OCI-LY3 (cell line): ENCODE measurements at regions not wholly inside any gene's neighbourhood (a gene's known extent, or its start where the extent isn't known, plus 50 kb on each side); places are given as distances from the start of the nearest gene placed in this dataset.

ENCODE experiments used
- H2AFZ ChIP-seq: fragments of 200-600, 300-600 bp; shearing (Covaris generic); 2 replicates; pipeline ENCODE4 v1.6.0; 2014; ENCODE audit warnings: antibody characterized with exemption, low read depth, low read length
- H3K27ac ChIP-seq: fragments of 200-600, 300-600 bp; sonication (generic); 2 replicates; pipeline ENCODE4 v1.5.1; 2014; ENCODE audit warnings: mild to moderate bottlenecking, low read length, moderate library complexity, mixed read lengths
- H3K27me3 ChIP-seq: fragments of 200-600, 300-600 bp; sonication (generic); 2 replicates; pipeline ENCODE4 v1.6.1; 2014; ENCODE audit warnings: low read depth, low read length, mixed read lengths
- H3K36me3 ChIP-seq: fragments of 200-600, 300-600 bp; sonication (generic); replicated peaks from 2 replicates; pipeline ENCODE3; 2014; ENCODE audit warnings: low read depth, low read length, mixed read lengths
- H3K4me1 ChIP-seq: fragments of 300-600, 200-600 bp; sonication (generic); 2 replicates; pipeline ENCODE4 v1.6.1; 2014; ENCODE audit warnings: low read length, mixed read lengths
- H3K4me2 ChIP-seq: fragments of 200-600, 300-600 bp; sonication (generic); 2 replicates; pipeline ENCODE4 v1.6.1; 2014; ENCODE audit warnings: low read length, mixed read lengths
- H3K4me3 ChIP-seq: fragments of 300-600, 200-600 bp; sonication (generic); 2 replicates; pipeline ENCODE4 v1.5.1; 2014; ENCODE audit warnings: antibody characterized with exemption, mild to moderate bottlenecking, low read length, moderate library complexity
- H3K79me2 ChIP-seq: fragments of 300-600, 200-600 bp; shearing (Covaris generic); 2 replicates; pipeline ENCODE4 v1.6.1; 2014; ENCODE audit warnings: mild to moderate bottlenecking, low read length, mixed read lengths
- H3K9ac ChIP-seq: fragments of 300-600, 200-600 bp; shearing (Covaris generic); 2 replicates; pipeline ENCODE4 v1.6.0; 2014; ENCODE audit warnings: mild to moderate bottlenecking, low read length, moderate library complexity
- H3K9me3 ChIP-seq: fragments of 200-600, 300-600 bp; shearing (Covaris generic); 2 replicates; pipeline ENCODE4 v1.6.1; 2014; ENCODE audit warnings: low read length, mixed read lengths; ENCODE audit not compliant: insufficient read depth
- H4K20me1 ChIP-seq: fragments of 200-600, 300-600 bp; sonication (generic); 2 replicates; pipeline ENCODE4 v1.6.1; 2016; ENCODE audit warnings: low read length, mixed read lengths; ENCODE audit not compliant: insufficient read depth
- CTCF ChIP-seq: fragments of 200-600, 300-600 bp; sonication (generic); IDR thresholded peaks from 2 replicates; pipeline ENCODE4 v1.5.1; 2014; ENCODE audit warnings: antibody characterized with exemption, low read length, low read depth
- EZH2phosphoT487 ChIP-seq: fragments of 200-600 bp; shearing (Covaris generic); IDR thresholded peaks from 2 replicates; pipeline ENCODE4 v1.6.1; 2018; ENCODE audit warnings: antibody characterized with exemption, mixed run types, low read depth

DNA sequence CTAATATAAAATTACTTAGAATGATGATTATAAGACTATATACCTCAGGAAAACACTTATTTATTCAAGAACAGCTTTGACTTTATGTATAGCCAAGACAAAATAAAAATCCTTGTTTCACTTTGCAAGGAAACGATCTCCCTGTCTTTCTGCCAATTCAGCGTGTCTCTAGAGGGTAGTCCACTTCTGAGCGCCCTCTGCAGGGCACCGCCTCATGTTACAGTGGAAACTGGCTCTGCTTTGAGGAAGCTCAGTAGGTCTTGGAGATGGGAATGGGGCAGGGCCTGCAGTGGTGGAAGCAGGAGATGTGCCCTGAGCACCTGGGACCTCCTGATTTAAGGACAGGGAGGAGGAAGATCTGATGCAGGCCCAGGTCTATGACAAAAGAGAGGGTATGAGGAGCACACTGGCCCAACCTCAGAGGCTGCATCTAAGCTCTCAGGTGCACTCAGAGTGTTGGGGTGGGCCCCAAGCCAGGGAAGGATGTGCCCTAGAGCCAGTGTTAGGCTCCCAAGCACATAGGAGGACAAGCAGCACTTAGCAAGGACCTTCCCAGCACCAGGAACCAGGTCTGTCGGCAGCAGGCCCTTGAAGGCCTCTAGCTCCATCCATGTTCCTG is 481.0 kb downstream of the TNS3 start:
- Histone ChIP-seq H3K27ac (no peak overlapping the region), H3K4me3 (no peak overlapping the region), H3K79me2 (no peaks in the 10 kb centered on the region), H3K9me3 (no peaks in the 10 kb centered on the region), H3K36me3 (no peaks in the 10 kb centered on the region), H2AFZ (no peak overlapping the region), H3K27me3 (no peaks in the 10 kb centered on the region), H3K4me2 (no peak overlapping the region), H4K20me1 (no peaks in the 10 kb centered on the region), H3K9ac (no peak overlapping the region), H3K4me1 (peaks cover 10% of the 10 kb centered on the region)
- TF ChIP-seq EZH2phosphoT487: no peak
- TF ChIP-seq CTCF: peak; percentile 65

DNA sequence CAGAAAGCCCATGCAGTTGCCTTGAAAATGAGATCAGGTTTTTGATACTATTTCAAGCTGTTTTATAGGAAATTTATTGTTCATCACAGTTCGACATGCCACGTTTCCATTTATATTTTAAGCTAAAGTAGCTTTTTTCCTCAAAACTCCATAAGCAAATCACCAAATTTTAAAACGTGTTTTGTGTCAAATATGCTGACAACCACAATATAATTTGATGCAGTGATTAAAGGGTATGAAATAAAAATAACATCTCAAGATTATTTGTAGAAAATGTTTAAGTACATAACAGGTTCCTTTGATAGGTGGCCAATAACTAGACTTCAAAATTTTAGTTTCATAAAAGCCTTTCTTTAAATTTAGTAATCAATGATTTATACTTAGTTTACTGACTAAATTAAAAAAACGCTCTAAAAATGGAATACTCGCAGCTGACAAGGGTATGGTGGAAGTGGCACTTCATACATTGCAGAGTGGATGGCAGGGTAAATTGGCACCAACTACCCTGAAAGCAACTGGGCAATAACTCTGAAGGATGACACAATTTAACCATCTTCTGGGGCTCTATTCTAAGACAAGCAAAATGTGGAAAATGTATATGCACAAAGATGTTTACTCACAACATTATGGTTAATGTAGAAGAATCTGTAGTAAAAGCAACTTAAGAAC is 481.6 kb downstream of the TNS3 start:
- no peak overlapping the region for H2AFZ ChIP-seq
- H3K4me2 ChIP-seq: no peak overlapping the region
- H3K79me2 ChIP-seq: no peaks in the 10 kb centered on the region
- H4K20me1 ChIP-seq: no peaks in the 10 kb centered on the region
- peaks cover 10% of the 10 kb centered on the region for H3K4me1 ChIP-seq
- TF ChIP-seq CTCF (no peak), EZH2phosphoT487 (no peak)
- no peak overlapping the region for H3K9ac ChIP-seq
- H3K9me3 ChIP-seq: no peaks in the 10 kb centered on the region
- no peak overlapping the region for H3K4me3 ChIP-seq
- H3K27ac ChIP-seq: no peak overlapping the region
- no peaks in the 10 kb centered on the region for H3K27me3 ChIP-seq
- no peaks in the 10 kb centered on the region for H3K36me3 ChIP-seq

DNA sequence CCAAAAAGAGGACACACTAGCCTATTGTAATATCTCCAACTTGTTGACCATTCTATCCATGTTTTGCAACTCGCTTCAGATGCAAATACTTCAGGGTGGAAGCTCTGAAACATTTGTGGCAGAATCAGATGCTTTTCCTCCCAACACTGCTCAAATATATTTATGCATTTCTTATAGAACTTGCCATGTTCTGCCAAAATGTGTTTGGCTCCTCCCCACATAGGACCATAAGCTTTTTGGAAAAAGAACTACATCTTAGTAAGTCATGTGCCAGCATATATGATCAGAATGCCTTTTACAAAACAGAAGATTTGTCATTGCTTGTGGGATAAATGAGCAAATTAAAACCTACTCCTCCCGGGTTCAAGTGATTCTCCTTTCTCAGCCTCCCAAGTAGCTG is 484.5 kb downstream of the TNS3 start:
- no peaks in the 10 kb centered on the region for H3K36me3 ChIP-seq

More for the DNA sequence above, 484.5 kb downstream of the TNS3 start:
- Histone ChIP-seq H2AFZ (no peak overlapping the region), H3K9me3 (no peaks in the 10 kb centered on the region), H3K4me3 (no peak overlapping the region), H4K20me1 (no peaks in the 10 kb centered on the region), H3K4me2 (no peak overlapping the region), H3K27me3 (no peaks in the 10 kb centered on the region), H3K4me1 (peaks cover 7% of the 10 kb centered on the region), H3K9ac (no peak overlapping the region), H3K27ac (no peak overlapping the region), H3K79me2 (no peaks in the 10 kb centered on the region)
- TF ChIP-seq CTCF: no peak
- TF ChIP-seq EZH2phosphoT487: no peak
